H9 (cell line): ENCODE measurements at regions not wholly inside any gene's neighbourhood (a gene's known extent, or its start where the extent isn't known, plus 50 kb on each side); places are given as distances from the start of the nearest gene placed in this dataset.

Experiments used
- DNase-seq: peaks from one replicate; pipeline ENCODE4 v3.0.0-alpha.2; 2017
- H2AFZ ChIP-seq: one replicate; pipeline ENCODE4 v1.6.1; 2013; ENCODE audit warnings: mild to moderate bottlenecking, low read length, control low read depth, moderate library complexity
- H2AK5ac ChIP-seq: 2 replicates; pipeline ENCODE4 v1.6.1; 2013; ENCODE audit warnings: low read length, control low read depth, mixed read lengths; ENCODE audit not compliant: insufficient read length
- H2BK120ac ChIP-seq: one replicate; pipeline ENCODE4 v1.6.1; 2013; ENCODE audit warnings: low read depth, mild to moderate bottlenecking, low read length, control low read depth, inconsistent platforms; ENCODE audit not compliant: poor library complexity, severe bottlenecking
- H2BK12ac ChIP-seq: 2 replicates; pipeline ENCODE4 v1.6.1; 2013; ENCODE audit warnings: low read length, control low read depth, mixed read lengths, low read depth; ENCODE audit not compliant: insufficient read length
- H2BK15ac ChIP-seq: 2 replicates; pipeline ENCODE4 v1.6.1; 2013; ENCODE audit warnings: low read depth, low read length, control low read depth
- H2BK20ac ChIP-seq: one replicate; pipeline ENCODE4 v1.6.1; 2013; ENCODE audit warnings: low read depth, mild to moderate bottlenecking, low read length, control low read depth, inconsistent platforms; ENCODE audit not compliant: poor library complexity, severe bottlenecking
- H2BK5ac ChIP-seq: 2 replicates; pipeline ENCODE4 v1.6.1; 2013; ENCODE audit warnings: low read length, control low read depth, mixed read lengths; ENCODE audit not compliant: insufficient read length
- H3K14ac ChIP-seq: 2 replicates; pipeline ENCODE4 v1.6.1; 2013; ENCODE audit warnings: low read length, control low read depth; ENCODE audit not compliant: insufficient read depth
- H3K18ac ChIP-seq: 2 replicates; pipeline ENCODE4 v1.6.1; 2013; ENCODE audit warnings: low read depth, mild to moderate bottlenecking, mixed read lengths, low read length, control low read depth; ENCODE audit not compliant: insufficient read length
- H3K23ac ChIP-seq: 2 replicates; pipeline ENCODE4 v1.6.1; 2013; ENCODE audit warnings: low read length, control low read depth, mixed read lengths, low read depth; ENCODE audit not compliant: insufficient read length
- H3K23me2 ChIP-seq: 2 replicates; pipeline ENCODE4 v1.6.1; 2013; ENCODE audit warnings: low read depth, mild to moderate bottlenecking, mixed read lengths, low read length, control low read depth; ENCODE audit not compliant: insufficient read length, poor library complexity, severe bottlenecking
- H3K27ac ChIP-seq: 2 replicates; pipeline ENCODE4 v1.5.1; 2013; ENCODE audit warnings: low read length, control low read depth, mixed read lengths, low read depth; ENCODE audit not compliant: insufficient read length
- H3K27me3 ChIP-seq: 2 replicates; pipeline ENCODE4 v1.6.1; 2013; ENCODE audit warnings: low read length, control low read depth, inconsistent platforms; ENCODE audit not compliant: insufficient read depth
- H3K4ac ChIP-seq: 2 replicates; pipeline ENCODE4 v1.6.1; 2013; ENCODE audit warnings: low read depth, mild to moderate bottlenecking, control low read depth, inconsistent platforms, low read length, moderate library complexity
- H3K4me1 ChIP-seq: 2 replicates; pipeline ENCODE4 v1.6.1; 2013; ENCODE audit warnings: low read length, control low read depth, inconsistent platforms; ENCODE audit not compliant: insufficient read depth
- H3K4me2 ChIP-seq: 2 replicates; pipeline ENCODE4 v1.6.1; 2013; ENCODE audit warnings: low read length, control low read depth, mixed read lengths; ENCODE audit not compliant: insufficient read length, insufficient read depth
- H3K56ac ChIP-seq: 2 replicates; pipeline ENCODE4 v1.6.1; 2013; ENCODE audit warnings: low read depth, mild to moderate bottlenecking, mixed read lengths, low read length, control low read depth; ENCODE audit not compliant: insufficient read length
- H3K79me1 ChIP-seq: 2 replicates; pipeline ENCODE4 v1.6.1; 2013; ENCODE audit warnings: low read depth, mild to moderate bottlenecking, moderate library complexity, low read length, control low read depth, inconsistent platforms; ENCODE audit not compliant: insufficient read depth, poor library complexity, severe bottlenecking
- H3K79me2 ChIP-seq: 2 replicates; pipeline ENCODE4 v1.6.1; 2013; ENCODE audit warnings: low read length, control low read depth, inconsistent platforms; ENCODE audit not compliant: insufficient read depth
- H3K9ac ChIP-seq: 2 replicates; pipeline ENCODE4 v1.6.1; 2013; ENCODE audit warnings: low read length, control low read depth, mixed read lengths; ENCODE audit not compliant: insufficient read length; ENCODE audit errors: extremely low read depth
- H3K9me3 ChIP-seq: one replicate; pipeline ENCODE4 v1.6.1; 2013; ENCODE audit warnings: low read depth, low read length, inconsistent platforms; ENCODE audit not compliant: control insufficient read depth
- H3T11ph ChIP-seq: one replicate; pipeline ENCODE4 v1.6.1; 2013; ENCODE audit warnings: mild to moderate bottlenecking, low read length, control low read depth, inconsistent platforms
- H4K20me1 ChIP-seq: one replicate; pipeline ENCODE4 v1.6.1; 2013; ENCODE audit not compliant: control insufficient read depth, insufficient read length, insufficient read depth
- H4K5ac ChIP-seq: 2 replicates; pipeline ENCODE4 v1.6.1; 2013; ENCODE audit warnings: low read depth, mild to moderate bottlenecking, mixed read lengths, low read length, control low read depth; ENCODE audit not compliant: insufficient read length
- H4K8ac ChIP-seq: replicated peaks from 2 replicates; pipeline ENCODE4 v1.6.1; 2013; ENCODE audit warnings: low read length, control low read depth, mixed read lengths, low read depth; ENCODE audit not compliant: insufficient read length
- H4K91ac ChIP-seq: 2 replicates; pipeline ENCODE4 v1.6.1; 2013; ENCODE audit warnings: low read depth, mild to moderate bottlenecking, moderate library complexity, mixed read lengths, low read length, control low read depth; ENCODE audit not compliant: insufficient read length
- H3K27ac Mint-ChIP-seq, 3 experiments: 2 replicates in 2 of 3; 3 replicates in 1 of 3; pipeline ENCODE4 v1.8.0; 2020 to 2021; ENCODE audit warnings: mixed read lengths in 3 of 3, mild to moderate bottlenecking in 1 of 3, moderate library complexity in 1 of 3
- H3K27me3 Mint-ChIP-seq: 2 replicates; pipeline ENCODE4 v1.8.0; 2021; ENCODE audit warnings: low read depth, mild to moderate bottlenecking, moderate library complexity, mixed read lengths
- H3K36me3 Mint-ChIP-seq, 3 experiments: 2 replicates in 2 of 3; 3 replicates in 1 of 3; pipeline ENCODE4 v1.8.0; 2020 to 2021; ENCODE audit warnings: low read depth in 3 of 3, mixed read lengths in 3 of 3; ENCODE audit not compliant: insufficient read depth in 1 of 3
- H3K4me1 Mint-ChIP-seq, 2 experiments: 2 replicates each; pipeline ENCODE4 v1.8.0; 2020; ENCODE audit warnings: mixed read lengths in 2 of 2
- H3K4me3 Mint-ChIP-seq, 2 experiments: 2 replicates in 1 of 2; 3 replicates in 1 of 2; pipeline ENCODE4 v1.8.0; 2020 to 2021; ENCODE audit warnings: mild to moderate bottlenecking in 2 of 2, mixed read lengths in 2 of 2, moderate library complexity in 1 of 2
- H3K9me3 Mint-ChIP-seq, 2 experiments: 2 replicates in 1 of 2; 3 replicates in 1 of 2; pipeline ENCODE4 v1.8.0; 2020; ENCODE audit warnings: mild to moderate bottlenecking in 2 of 2, mixed read lengths in 2 of 2, moderate library complexity in 1 of 2
- CTCF ChIP-seq: fragments of 200-600 bp; sonication (generic); conservative IDR thresholded peaks from 3 replicates; pipeline ENCODE4 v1.8.0; 2021; ENCODE audit warnings: antibody characterized with exemption, mild to moderate bottlenecking
- WGBS: extraction: QIAGEN DNeasy Blood & Tissue Kit; methylation state at CpG from one replicate; pipeline ENCODE4 v1.1.7; 2013; ENCODE audit warnings: missing lambda C conversion rate, low lambda C conversion rate, mixed read lengths; ENCODE audit not compliant: insufficient read length; ENCODE audit errors: extremely low coverage; 5-methylcytosine and 5-hydroxymethylcytosine counted together

GRCh38 chr16:14007450-14007849 lies 63.7 kb upstream of the MRTFB start:
- Histone ChIP-seq H3K56ac (no peak overlapping the region), H3K9ac (no peak overlapping the region), H2BK120ac (no peak overlapping the region), H2BK15ac (no peak overlapping the region), H4K20me1 (no peaks in the 10 kb centered on the region), H3K4me1 (peaks cover 2% of the 10 kb centered on the region; the same call in 1 of the 2 replicates), H2BK5ac (no peak overlapping the region), H3K14ac (no peak overlapping the region), H3K4me2 (no peak overlapping the region), H3K79me2 (no peaks in the 10 kb centered on the region), H4K8ac (no peak overlapping the region), H3T11ph (no peak overlapping the region), H4K91ac (no peak overlapping the region), H4K5ac (no peak overlapping the region), H3K27ac (no peak overlapping the region), H3K9me3 (no peaks in the 10 kb centered on the region), H3K79me1 (no peaks in the 10 kb centered on the region), H2AFZ (no peak overlapping the region), H3K18ac (no peak overlapping the region), H3K4ac (no peak overlapping the region), H2BK20ac (no peak overlapping the region), H2BK12ac (no peak overlapping the region), H2AK5ac (no peak overlapping the region), H3K23ac (no peak overlapping the region), H3K23me2 (no peaks in the 10 kb centered on the region), H3K27me3 (no peaks in the 10 kb centered on the region)
- Mint-ChIP-seq H3K4me3 (no peak overlapping the region), H3K4me1 (peaks cover 19 to 25% of the 10 kb centered on the region in 2 experiments), H3K27ac (no peak overlapping the region), H3K9me3 (no peaks in the 10 kb centered on the region; a peak in 1 of 5 replicates), H3K27me3 (no peaks in the 10 kb centered on the region; the same call in none of the 2 replicates), H3K36me3 (no peaks in the 10 kb centered on the region; a peak in 1 of 7 replicates)
- no peak for TF ChIP-seq CTCF
- no peak for DNase-seq
- no CpG with 5 or more reads among the region's 4 CpGs for WGBS
